GM12873 (cell line): ENCODE measurements at regions not wholly inside any gene's neighbourhood (a gene's known extent, or its start where the extent isn't known, plus 50 kb on each side); places are given as distances from the start of the nearest gene placed in this dataset.

Source experiments
- CTCF ChIP-seq: IDR thresholded peaks from 2 replicates; pipeline ENCODE4 v1.5.1; 2012; ENCODE audit warnings: low read depth, mild to moderate bottlenecking, moderate library complexity, low read length, control low read depth; ENCODE audit not compliant: insufficient read depth; ENCODE audit errors: missing control alignments

- TF ChIP-seq CTCF: no peak
Measured at GRCh38 chr5:26601563-26601962, 436.8 kb downstream of the CDH9 start.

GRCh38 chr5:26582350-26583045, 455.9 kb downstream of the CDH9 start:
- no peak for TF ChIP-seq CTCF

- TF ChIP-seq CTCF: no peak
Measured at GRCh38 chr5:26579712-26580111, 458.7 kb downstream of the CDH9 start.

- no peak for TF ChIP-seq CTCF
Measured at GRCh38 chr5:26578002-26578401, 460.4 kb downstream of the CDH9 start.

- no peak for TF ChIP-seq CTCF
Measured at GRCh38 chr5:26572480-26572879, 465.9 kb downstream of the CDH9 start.

GRCh38 chr5:26569929-26570258, 468.5 kb downstream of the CDH9 start:
- no peak for TF ChIP-seq CTCF

- TF ChIP-seq CTCF: no peak
Measured at GRCh38 chr5:26569241-26569928, 469.0 kb downstream of the CDH9 start.
